GM12878 (cell line): ENCODE measurements at regions not wholly inside any gene's neighbourhood (a gene's known extent, or its start where the extent isn't known, plus 50 kb on each side); places are given as distances from the start of the nearest gene placed in this dataset.

Experiments
- ATAC-seq: fragments of 200-7000 bp; cut with Tn5 transposase; 3 replicates; pipeline ENCODE4 v1.9.1; 2020; ENCODE audit warnings: mild to moderate bottlenecking, moderate library complexity
- BruUV-seq: library from RNA; stranded (reverse); fragments of 400-500 nt; replicated peaks from 2 replicates; lab custom pipeline; 2021; lab: Mats Ljungman, UMichigan
- CTCF ChIA-PET: fragments of 300-600 bp; sonication (Branson Sonifier 250); formaldehyde crosslinking; extraction: SDS; loops from one replicate; lab custom pipeline; 2021; ENCODE audit warnings: inconsistent platforms; lab: Yijun Ruan, JAX
- POLR2A ChIA-PET: fragments of 350-600 bp; formaldehyde crosslinking; extraction: SDS; loops from one replicate; lab custom pipeline; 2021; ENCODE audit warnings: inconsistent platforms; lab: Charles Lee
- RAD21 ChIA-PET: fragments of 300-600 bp; sonication (Branson Sonifier 250); formaldehyde crosslinking; loops from one replicate; lab custom pipeline; 2023; ENCODE audit warnings: antibody characterized with exemption; ENCODE audit not compliant: unreplicated experiment; lab: Charles Lee
- SMC1A ChIA-PET: fragments of 300-600 bp; sonication (Branson Sonifier 250); formaldehyde crosslinking; loops from one replicate; lab custom pipeline; 2023; ENCODE audit not compliant: unreplicated experiment, uncharacterized antibody; lab: Charles Lee
- DNase-seq: peaks from one replicate; pipeline ENCODE4 v3.0.0-alpha.2; 2011; ENCODE audit warnings: low read depth, low spot score
- FAIRE-seq: peaks from 3 replicates; lab custom pipeline; 2011; peaks lifted over from hg19 to GRCh38; lab: Jason Lieb, UNC
- H2AFZ ChIP-seq: 2 replicates; pipeline ENCODE4 v1.6.0; 2011; ENCODE audit warnings: low read depth, low read length, control low read depth; ENCODE audit not compliant: control insufficient read depth
- H3K27ac ChIP-seq: 2 replicates; pipeline ENCODE4 v1.5.1; 2011; ENCODE audit warnings: control low read depth; ENCODE audit not compliant: control insufficient read depth, insufficient read depth
- H3K27me3 ChIP-seq, 2 experiments: replicated peaks in 1 of 2; 2 replicates each; pipeline versions ENCODE4 v1.6.0 to v1.6.1; 2011; ENCODE audit warnings: low read length in 1 of 2; ENCODE audit not compliant: control insufficient read depth in 2 of 2, insufficient read depth in 2 of 2
- H3K36me3 ChIP-seq, 2 experiments: 2 replicates each; pipeline ENCODE4 v1.5.1; 2011; ENCODE audit warnings: low read length in 1 of 2; ENCODE audit not compliant: control insufficient read depth in 2 of 2, insufficient read depth in 2 of 2
- H3K4me1 ChIP-seq: 2 replicates; pipeline ENCODE4 v1.6.1; 2011; ENCODE audit warnings: mild to moderate bottlenecking, low read length, moderate library complexity, mixed read lengths; ENCODE audit not compliant: control insufficient read depth, insufficient read depth
- H3K4me2 ChIP-seq: 2 replicates; pipeline ENCODE4 v1.6.0; 2011; ENCODE audit warnings: control low read depth; ENCODE audit not compliant: control insufficient read depth, insufficient read depth
- H3K4me3 ChIP-seq: fragments of 200-600 bp; sonication (generic); 2 replicates; pipeline ENCODE4 v1.5.1; 2016
- H3K79me2 ChIP-seq: 2 replicates; pipeline ENCODE4 v1.6.0; 2011; ENCODE audit warnings: low read length; ENCODE audit not compliant: control insufficient read depth, insufficient read depth
- H3K9ac ChIP-seq: 2 replicates; pipeline ENCODE4 v1.8.0; 2011; ENCODE audit warnings: low read length, control low read depth, mixed read lengths; ENCODE audit not compliant: control insufficient read depth, insufficient read depth
- H3K9me3 ChIP-seq: replicated peaks from 3 replicates; pipeline ENCODE4 v1.5.1; 2011; ENCODE audit warnings: mild to moderate bottlenecking, low read length; ENCODE audit not compliant: control insufficient read depth, insufficient read depth
- H4K20me1 ChIP-seq: 2 replicates; pipeline ENCODE4 v1.6.0; 2011; ENCODE audit not compliant: control insufficient read depth, insufficient read depth
- HDAC6 ChIP-seq: fragments of 200-600 bp; sonication (generic); IDR thresholded peaks from one replicate; pipeline ENCODE4 v1.8.0; 2017; ENCODE audit warnings: antibody characterized with exemption; ENCODE audit not compliant: unreplicated experiment
- PBX3 ChIP-seq: IDR thresholded peaks from 2 replicates; pipeline ENCODE4 v1.6.1; 2011; ENCODE audit warnings: mild to moderate bottlenecking, low read depth, low read length, moderate library complexity; ENCODE audit not compliant: insufficient replicate concordance
- POLR2AphosphoS2 ChIP-seq: IDR thresholded peaks from 2 replicates; pipeline ENCODE4 v1.6.1; 2011; ENCODE audit warnings: low read depth, mild to moderate bottlenecking, low read length, improper control_type of control experiment, moderate library complexity
- RAD21 ChIP-seq: IDR thresholded peaks from 2 replicates; pipeline ENCODE4 v1.6.1; 2011; ENCODE audit warnings: mild to moderate bottlenecking, low read depth, low read length, moderate library complexity; ENCODE audit not compliant: insufficient read depth
- SMAD5 ChIP-seq: IDR thresholded peaks from 2 replicates; pipeline ENCODE4 v1.6.1; 2016; ENCODE audit warnings: antibody characterized with exemption, low read depth
- YBX1 ChIP-seq: fragments of 450-650 bp; IDR thresholded peaks from 2 replicates; pipeline ENCODE4 v1.6.1; 2016; ENCODE audit warnings: antibody characterized with exemption
- ZNF217 ChIP-seq: fragments of 450-650 bp; IDR thresholded peaks from 2 replicates; pipeline ENCODE4 v1.6.1; 2017; ENCODE audit warnings: antibody characterized with exemption, mild to moderate bottlenecking
- ZNF384 ChIP-seq: IDR thresholded peaks from 2 replicates; pipeline ENCODE4 v1.6.1; 2012; ENCODE audit warnings: low read depth, mild to moderate bottlenecking, low read length, improper control_type of control experiment, borderline replicate concordance
- ZNF592 ChIP-seq: fragments of 450-650 bp; IDR thresholded peaks from 2 replicates; pipeline ENCODE4 v1.6.1; 2017; ENCODE audit warnings: mild to moderate bottlenecking, moderate library complexity
- ZSCAN29 ChIP-seq: fragments of 450-650 bp; IDR thresholded peaks from 2 replicates; pipeline ENCODE4 v1.6.1; 2017; ENCODE audit warnings: mild to moderate bottlenecking, moderate library complexity
- WGBS: methylation state at CpG from one replicate; pipeline ENCODE4 v1.1.6; 2016; ENCODE audit warnings: low lambda C conversion rate; ENCODE audit not compliant: insufficient replicate concordance, insufficient coverage; ENCODE audit errors: missing lambda C conversion rate; 5-methylcytosine and 5-hydroxymethylcytosine counted together
- in situ Hi-C: fragments of 300-500 bp; cut with MboI; formaldehyde crosslinking; loops from 9 replicates; pipeline ENCODE4 v1.14.3; 2018; ENCODE audit warnings: mixed read lengths
- intact Hi-C: fragments of 100-400 bp; cut with micrococcal nuclease; formaldehyde crosslinking; loops from one replicate; pipeline ENCODE4 v1.14.2; 2022; ENCODE audit not compliant: unreplicated experiment
- TF ChIP-seq, protein P1 (sequence below): fragments of 450-650 bp; IDR thresholded peaks from 2 replicates; pipeline ENCODE4 v1.6.1; 2017; ENCODE audit warnings: mild to moderate bottlenecking
- TF ChIP-seq, protein P2 (sequence below): fragments of 450-650 bp; IDR thresholded peaks from 2 replicates; pipeline ENCODE4 v1.6.1; 2017; ENCODE audit warnings: mild to moderate bottlenecking, low read depth, inconsistent platforms; ENCODE audit not compliant: poor library complexity, severe bottlenecking
- TF ChIP-seq, protein P3 (sequence below), 3 experiments: IDR thresholded peaks in 2 of 3; conservative IDR thresholded peaks in 1 of 3; 2 replicates each; pipeline ENCODE4 v1.5.1; 2011; ENCODE audit warnings: low read depth in 3 of 3, low read length in 3 of 3, mild to moderate bottlenecking in 3 of 3, control low read depth in 2 of 3, moderate library complexity in 2 of 3, inconsistent platforms in 1 of 3, mixed read lengths in 1 of 3; ENCODE audit not compliant: control insufficient read depth in 2 of 3, insufficient read depth in 1 of 3; ENCODE audit errors: extremely low read depth in 1 of 3

GRCh38 chr22:27090611-27091011 lies 433.2 kb downstream of the MIAT start:
- no peak for FAIRE-seq
- H3K27ac ChIP-seq = no peak overlapping the region
- WGBS = 51% methylated on average over 16 of the region's 17 CpGs
- TF ChIP-seq POLR2AphosphoS2 = no peak
- no peak for TF ChIP-seq PBX3
- TF ChIP-seq, protein P1, sequence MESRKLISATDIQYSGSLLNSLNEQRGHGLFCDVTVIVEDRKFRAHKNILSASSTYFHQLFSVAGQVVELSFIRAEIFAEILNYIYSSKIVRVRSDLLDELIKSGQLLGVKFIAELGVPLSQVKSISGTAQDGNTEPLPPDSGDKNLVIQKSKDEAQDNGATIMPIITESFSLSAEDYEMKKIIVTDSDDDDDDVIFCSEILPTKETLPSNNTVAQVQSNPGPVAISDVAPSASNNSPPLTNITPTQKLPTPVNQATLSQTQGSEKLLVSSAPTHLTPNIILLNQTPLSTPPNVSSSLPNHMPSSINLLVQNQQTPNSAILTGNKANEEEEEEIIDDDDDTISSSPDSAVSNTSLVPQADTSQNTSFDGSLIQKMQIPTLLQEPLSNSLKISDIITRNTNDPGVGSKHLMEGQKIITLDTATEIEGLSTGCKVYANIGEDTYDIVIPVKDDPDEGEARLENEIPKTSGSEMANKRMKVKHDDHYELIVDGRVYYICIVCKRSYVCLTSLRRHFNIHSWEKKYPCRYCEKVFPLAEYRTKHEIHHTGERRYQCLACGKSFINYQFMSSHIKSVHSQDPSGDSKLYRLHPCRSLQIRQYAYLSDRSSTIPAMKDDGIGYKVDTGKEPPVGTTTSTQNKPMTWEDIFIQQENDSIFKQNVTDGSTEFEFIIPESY = no peak
- TF ChIP-seq ZNF384 = no peak
- TF ChIP-seq, protein P2, sequence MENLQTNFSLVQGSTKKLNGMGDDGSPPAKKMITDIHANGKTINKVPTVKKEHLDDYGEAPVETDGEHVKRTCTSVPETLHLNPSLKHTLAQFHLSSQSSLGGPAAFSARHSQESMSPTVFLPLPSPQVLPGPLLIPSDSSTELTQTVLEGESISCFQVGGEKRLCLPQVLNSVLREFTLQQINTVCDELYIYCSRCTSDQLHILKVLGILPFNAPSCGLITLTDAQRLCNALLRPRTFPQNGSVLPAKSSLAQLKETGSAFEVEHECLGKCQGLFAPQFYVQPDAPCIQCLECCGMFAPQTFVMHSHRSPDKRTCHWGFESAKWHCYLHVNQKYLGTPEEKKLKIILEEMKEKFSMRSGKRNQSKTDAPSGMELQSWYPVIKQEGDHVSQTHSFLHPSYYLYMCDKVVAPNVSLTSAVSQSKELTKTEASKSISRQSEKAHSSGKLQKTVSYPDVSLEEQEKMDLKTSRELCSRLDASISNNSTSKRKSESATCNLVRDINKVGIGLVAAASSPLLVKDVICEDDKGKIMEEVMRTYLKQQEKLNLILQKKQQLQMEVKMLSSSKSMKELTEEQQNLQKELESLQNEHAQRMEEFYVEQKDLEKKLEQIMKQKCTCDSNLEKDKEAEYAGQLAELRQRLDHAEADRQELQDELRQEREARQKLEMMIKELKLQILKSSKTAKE = no peak
- no peak for TF ChIP-seq ZNF217
- no peak for TF ChIP-seq ZNF592
- TF ChIP-seq, protein P3, sequence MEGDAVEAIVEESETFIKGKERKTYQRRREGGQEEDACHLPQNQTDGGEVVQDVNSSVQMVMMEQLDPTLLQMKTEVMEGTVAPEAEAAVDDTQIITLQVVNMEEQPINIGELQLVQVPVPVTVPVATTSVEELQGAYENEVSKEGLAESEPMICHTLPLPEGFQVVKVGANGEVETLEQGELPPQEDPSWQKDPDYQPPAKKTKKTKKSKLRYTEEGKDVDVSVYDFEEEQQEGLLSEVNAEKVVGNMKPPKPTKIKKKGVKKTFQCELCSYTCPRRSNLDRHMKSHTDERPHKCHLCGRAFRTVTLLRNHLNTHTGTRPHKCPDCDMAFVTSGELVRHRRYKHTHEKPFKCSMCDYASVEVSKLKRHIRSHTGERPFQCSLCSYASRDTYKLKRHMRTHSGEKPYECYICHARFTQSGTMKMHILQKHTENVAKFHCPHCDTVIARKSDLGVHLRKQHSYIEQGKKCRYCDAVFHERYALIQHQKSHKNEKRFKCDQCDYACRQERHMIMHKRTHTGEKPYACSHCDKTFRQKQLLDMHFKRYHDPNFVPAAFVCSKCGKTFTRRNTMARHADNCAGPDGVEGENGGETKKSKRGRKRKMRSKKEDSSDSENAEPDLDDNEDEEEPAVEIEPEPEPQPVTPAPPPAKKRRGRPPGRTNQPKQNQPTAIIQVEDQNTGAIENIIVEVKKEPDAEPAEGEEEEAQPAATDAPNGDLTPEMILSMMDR (IDR thresholded peaks at IDR 0.05 in 2 of 3, conservative IDR thresholded peaks at IDR 0.05 in 1 of 3; ENCODE audit: control insufficient read depth in 2 of 3, extremely low read depth in 1 of 3, insufficient read depth in 1 of 3, low read depth in 3 of 3, low read length in 3 of 3) = no peak
- TF ChIP-seq HDAC6 = no peak
- no peak for TF ChIP-seq RAD21
- no peak for TF ChIP-seq SMAD5
- TF ChIP-seq YBX1 = no peak
- TF ChIP-seq ZSCAN29 = no peak

More at GRCh38 chr22:27090611-27091011, 433.2 kb downstream of the MIAT start:
- Histone ChIP-seq H3K4me2 (no peak overlapping the region), H4K20me1 (no peaks in the 10 kb centered on the region), H3K9me3 (no peaks in the 10 kb centered on the region), H2AFZ (no peak overlapping the region), H3K4me3 (no peak overlapping the region), H3K79me2 (no peaks in the 10 kb centered on the region), H3K36me3 (no peaks in the 10 kb centered on the region), H3K4me1 (no peaks in the 10 kb centered on the region), H3K9ac (no peak overlapping the region), H3K27me3 (no peaks in the 10 kb centered on the region)
- intact Hi-C loops (no loop called here), in situ Hi-C loops (no loop called here)
- ChIA-PET CTCF (no interaction called here), POLR2A (no interaction called here), SMC1A (no interaction called here), RAD21 (no interaction called here)
- DNase-seq (no peak), ATAC-seq (no peak)
- BruUV-seq = no TSS peak
